IMR-90 (cell line): ENCODE measurements at regions not wholly inside any gene's neighbourhood (a gene's known extent, or its start where the extent isn't known, plus 50 kb on each side); places are given as distances from the start of the nearest gene placed in this dataset.

ENCODE experiments used
- ATAC-seq: fragments of 200-7000 bp; cut with Tn5 transposase; 2 replicates; pipeline ENCODE4 v1.9.1; 2020; ENCODE audit warnings: low read depth, mild to moderate bottlenecking, moderate library complexity
- BruUV-seq: library from RNA; stranded (reverse); fragments of 400-500 nt; replicated peaks from 2 replicates; lab custom pipeline; 2021; lab: Mats Ljungman, UMichigan
- CTCF ChIA-PET: fragments of 300-600 bp; formaldehyde crosslinking; extraction: SDS; loops from one replicate; lab custom pipeline; 2021; ENCODE audit warnings: antibody characterized with exemption; lab: Yijun Ruan, JAX
- POLR2A ChIA-PET: fragments of 300-600 bp; sonication (Branson Sonifier 250); formaldehyde crosslinking; loops from one replicate; lab custom pipeline; 2022; ENCODE audit warnings: antibody characterized with exemption; ENCODE audit not compliant: unreplicated experiment; lab: Charles Lee
- DNase-seq: peaks from one replicate; pipeline ENCODE4 v3.0.0; 2013
- H2AFZ ChIP-seq: replicated peaks from 2 replicates; pipeline ENCODE3; 2013; ENCODE audit warnings: low read length, mild to moderate bottlenecking; ENCODE audit not compliant: poor library complexity
- H2AK5ac ChIP-seq: 2 replicates; pipeline ENCODE4 v1.6.1; 2013; ENCODE audit warnings: low read depth, low read length, inconsistent platforms
- H2AK9ac ChIP-seq: replicated peaks from 2 replicates; pipeline ENCODE3; 2013; ENCODE audit warnings: mild to moderate bottlenecking, low read depth, low read length, moderate library complexity; ENCODE audit not compliant: poor library complexity
- H2BK120ac ChIP-seq: 2 replicates; pipeline ENCODE4 v1.6.1; 2013; ENCODE audit warnings: low read depth, low read length, inconsistent platforms
- H2BK15ac ChIP-seq: 3 replicates; pipeline ENCODE4 v1.6.1; 2013; ENCODE audit warnings: low read depth, low read length, inconsistent platforms
- H2BK20ac ChIP-seq: 2 replicates; pipeline ENCODE4 v1.6.1; 2013; ENCODE audit warnings: low read depth, mild to moderate bottlenecking, inconsistent platforms, low read length, moderate library complexity
- H2BK5ac ChIP-seq: 2 replicates; pipeline ENCODE4 v1.6.1; 2013; ENCODE audit warnings: mild to moderate bottlenecking, low read depth, low read length, inconsistent platforms; ENCODE audit not compliant: poor library complexity, severe bottlenecking
- H3K14ac ChIP-seq: replicated peaks from 2 replicates; pipeline ENCODE4 v1.6.1; 2013; ENCODE audit warnings: low read depth, low read length, inconsistent platforms
- H3K18ac ChIP-seq: 2 replicates; pipeline ENCODE4 v1.6.1; 2013; ENCODE audit warnings: low read depth, low read length, control low read depth
- H3K23ac ChIP-seq: 2 replicates; pipeline ENCODE4 v1.6.1; 2013; ENCODE audit warnings: low read depth, low read length, inconsistent platforms
- H3K27ac ChIP-seq: 2 replicates; pipeline ENCODE4 v1.5.1; 2013; ENCODE audit warnings: mild to moderate bottlenecking, control low read depth, low read length; ENCODE audit not compliant: insufficient read depth
- H3K27me3 ChIP-seq: 2 replicates; pipeline ENCODE4 v1.6.1; 2013; ENCODE audit warnings: low read length; ENCODE audit not compliant: control insufficient read depth, insufficient read depth
- H3K36me3 ChIP-seq: 2 replicates; pipeline ENCODE4 v1.6.1; 2013; ENCODE audit warnings: low read length, mixed read lengths; ENCODE audit not compliant: control insufficient read depth, insufficient read depth
- H3K4ac ChIP-seq: 2 replicates; pipeline ENCODE4 v1.6.1; 2013; ENCODE audit warnings: low read depth, low read length, inconsistent platforms
- H3K4me1 ChIP-seq: 2 replicates; pipeline ENCODE4 v1.6.1; 2013; ENCODE audit warnings: low read length, mixed read lengths; ENCODE audit not compliant: control insufficient read depth, insufficient read depth
- H3K4me2 ChIP-seq: 2 replicates; pipeline ENCODE4 v1.6.1; 2013; ENCODE audit warnings: low read depth, mild to moderate bottlenecking, control low read depth, low read length, moderate library complexity
- H3K4me3 ChIP-seq: 2 replicates; pipeline ENCODE4 v1.5.1; 2013; ENCODE audit warnings: low read depth, mild to moderate bottlenecking, control low read depth, low read length, moderate library complexity; ENCODE audit not compliant: insufficient read depth
- H3K56ac ChIP-seq: 2 replicates; pipeline ENCODE4 v1.6.1; 2013; ENCODE audit warnings: low read length, inconsistent platforms; ENCODE audit not compliant: insufficient read depth; ENCODE audit errors: extremely low read depth
- H3K79me1 ChIP-seq, 2 experiments: 2 replicates each; pipeline ENCODE4 v1.6.1; 2013; ENCODE audit warnings: low read length in 2 of 2, inconsistent platforms in 1 of 2, low read depth in 1 of 2
- H3K9ac ChIP-seq: 2 replicates; pipeline ENCODE4 v1.6.1; 2013; ENCODE audit warnings: low read depth, low read length, control low read depth
- H3K9me1 ChIP-seq: 2 replicates; pipeline ENCODE4 v1.6.1; 2013; ENCODE audit warnings: low read length, inconsistent platforms; ENCODE audit not compliant: insufficient read depth
- H3K9me3 ChIP-seq: 2 replicates; pipeline ENCODE4 v1.6.1; 2013; ENCODE audit warnings: low read length; ENCODE audit not compliant: control insufficient read depth, insufficient read depth
- H4K20me1 ChIP-seq: 2 replicates; pipeline ENCODE4 v1.6.1; 2013; ENCODE audit warnings: low read length, inconsistent platforms; ENCODE audit not compliant: insufficient read depth
- H4K5ac ChIP-seq: 2 replicates; pipeline ENCODE4 v1.6.1; 2013; ENCODE audit warnings: mild to moderate bottlenecking, low read depth, low read length, control low read depth
- H4K8ac ChIP-seq, 2 experiments: 2 replicates each; pipeline ENCODE4 v1.6.1; 2013; ENCODE audit warnings: low read depth in 2 of 2, low read length in 2 of 2, control low read depth in 1 of 2, inconsistent platforms in 1 of 2
- H4K91ac ChIP-seq: 2 replicates; pipeline ENCODE4 v1.6.1; 2013; ENCODE audit warnings: low read depth, low read length, inconsistent platforms; ENCODE audit not compliant: insufficient read depth
- CEBPB ChIP-seq: IDR thresholded peaks from 2 replicates; pipeline ENCODE4 v1.6.1; 2012; ENCODE audit warnings: low read depth, low read length, improper control_type of control experiment
- ELK1 ChIP-seq: fragments of 150-350 bp; IDR thresholded peaks from 2 replicates; pipeline ENCODE4 v1.6.1; 2016; ENCODE audit warnings: low read depth, mild to moderate bottlenecking, low read length, moderate library complexity, borderline replicate concordance
- MAFK ChIP-seq: IDR thresholded peaks from 2 replicates; pipeline ENCODE4 v1.6.1; 2012; ENCODE audit warnings: low read depth, low read length, improper control_type of control experiment
- MAZ ChIP-seq: IDR thresholded peaks from 2 replicates; pipeline ENCODE4 v1.6.1; 2012; ENCODE audit warnings: low read depth, mild to moderate bottlenecking, low read length, improper control_type of control experiment, moderate library complexity, borderline replicate concordance
- NFE2L2 ChIP-seq: fragments of 150-350 bp; IDR thresholded peaks from 2 replicates; pipeline ENCODE4 v1.6.1; 2016; ENCODE audit warnings: low read depth, mild to moderate bottlenecking, low read length
- RAD21 ChIP-seq: IDR thresholded peaks from 2 replicates; pipeline ENCODE4 v1.6.1; 2012; ENCODE audit warnings: low read length, improper control_type of control experiment
- RCOR1 ChIP-seq: IDR thresholded peaks from 2 replicates; pipeline ENCODE4 v1.6.1; 2012; ENCODE audit warnings: mild to moderate bottlenecking, low read length, improper control_type of control experiment; ENCODE audit not compliant: insufficient replicate concordance
- RFX5 ChIP-seq: IDR thresholded peaks from 2 replicates; pipeline ENCODE4 v1.8.0; 2012; ENCODE audit warnings: low read depth, mild to moderate bottlenecking, low read length, moderate library complexity
- USF2 ChIP-seq: fragments of 150-350 bp; IDR thresholded peaks from 2 replicates; pipeline ENCODE4 v1.6.1; 2017; ENCODE audit warnings: mild to moderate bottlenecking, antibody characterized with exemption, low read length, low read depth
- WGBS, 2 experiments: methylation state at CpG; one replicate each; pipeline versions ENCODE4 v1.1.5 to v1.1.7; 2013; ENCODE audit warnings: missing lambda C conversion rate in 2 of 2; ENCODE audit not compliant: insufficient read length in 1 of 2; ENCODE audit errors: extremely low coverage in 2 of 2; 5-methylcytosine and 5-hydroxymethylcytosine counted together
- dilution Hi-C: fragments of 300-500 bp; cut with HindIII; formaldehyde crosslinking; loops from one replicate; pipeline ENCODE4 v1.14.3; 2018; ENCODE audit warnings: low sequenced_read_pairs; ENCODE audit not compliant: unreplicated experiment
- in situ Hi-C: fragments of 300-500 bp; cut with MboI; formaldehyde crosslinking; loops from 3 replicates; pipeline ENCODE4 v1.14.3; 2019; ENCODE audit warnings: low sequenced_read_pairs, inconsistent platforms, mixed read lengths
- intact Hi-C: fragments of 100-400 bp; cut with micrococcal nuclease; formaldehyde crosslinking; loops from 2 replicates; pipeline ENCODE4 v1.10.0; 2022

DNA sequence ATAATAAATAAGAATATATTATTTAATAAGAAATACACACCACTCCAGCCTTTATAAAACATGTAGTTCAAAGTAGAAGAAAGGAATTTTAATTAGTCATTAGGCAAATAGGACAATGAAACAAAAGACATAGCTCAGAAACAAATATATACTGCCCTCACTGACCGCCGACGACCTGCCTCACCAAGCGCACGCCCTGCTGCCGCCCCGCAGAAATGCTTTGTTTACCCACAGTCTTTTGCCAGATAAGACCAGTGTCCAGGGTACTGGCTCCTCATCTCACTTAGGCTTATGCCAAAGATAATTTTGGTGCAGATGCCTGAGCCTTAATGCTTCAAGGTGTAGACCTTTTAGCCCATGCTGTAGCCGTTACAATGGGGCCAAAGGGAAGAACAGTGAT lies 199.5 kb downstream of the HHIP start:
- H3K18ac ChIP-seq, result no peak overlapping the region
- ChIA-PET POLR2A (no interaction called here), CTCF (interaction anchor here (0.5 kb wide), 1 partner anchor 11 kb away, joined by 4 read pairs; no protein-coding TSS in a partner anchor)
- H3K36me3 ChIP-seq, result no peaks in the 10 kb centered on the region
- H3K4me3 ChIP-seq, result no peak overlapping the region
- H2BK120ac ChIP-seq, result no peak overlapping the region
- no peaks in the 10 kb centered on the region for H3K79me1 ChIP-seq
- WGBS, 2 experiments, result no CpG with 5 or more reads among the region's 8 CpGs
- H3K4me2 ChIP-seq, result no peak overlapping the region
- H3K56ac ChIP-seq, result no peak overlapping the region
- dilution Hi-C loops, result no loop called here
- no peaks in the 10 kb centered on the region for H3K9me3 ChIP-seq
- no peak overlapping the region for H3K14ac ChIP-seq
- H4K20me1 ChIP-seq, result no peaks in the 10 kb centered on the region
- BruUV-seq, result no TSS peak
- in situ Hi-C loops, result no loop called here
- no peak overlapping the region for H3K23ac ChIP-seq
- no peak overlapping the region for H2AK5ac ChIP-seq
- no peak overlapping the region for H3K9ac ChIP-seq
- no peak overlapping the region for H2BK20ac ChIP-seq
- H2BK5ac ChIP-seq, result no peak overlapping the region
- no peak overlapping the region for H3K4ac ChIP-seq
- no peak overlapping the region for H4K8ac ChIP-seq
- no peak overlapping the region for H2AK9ac ChIP-seq
- H3K4me1 ChIP-seq, result no peaks in the 10 kb centered on the region
- no peaks in the 10 kb centered on the region for H3K27me3 ChIP-seq
- TF ChIP-seq MAFK (no peak), RCOR1 (no peak), USF2 (no peak), RAD21 (no peak), RFX5 (no peak), ELK1 (no peak), NFE2L2 (no peak), CEBPB (no peak), MAZ (no peak)
- H3K27ac ChIP-seq, result no peak overlapping the region
- H2AFZ ChIP-seq, result no peak overlapping the region
- no peak overlapping the region for H4K91ac ChIP-seq
- intact Hi-C loops, result no loop called here
- no peak for DNase-seq
- no peaks in the 10 kb centered on the region for H3K9me1 ChIP-seq
- H4K5ac ChIP-seq, result no peak overlapping the region
- ATAC-seq, result no peak
- no peak overlapping the region for H2BK15ac ChIP-seq
